22Rv1 (cell line): ENCODE measurements at regions not wholly inside any gene's neighbourhood (a gene's known extent, or its start where the extent isn't known, plus 50 kb on each side); places are given as distances from the start of the nearest gene placed in this dataset.

ENCODE experiments used
- ZFX ChIP-seq: fragments of 450-650 bp; IDR thresholded peaks from 2 replicates; pipeline ENCODE4 v1.6.1; 2017; ENCODE audit warnings: antibody characterized with exemption, borderline replicate concordance
- TF ChIP-seq, protein P1 (sequence below): fragments of 450-650 bp; IDR thresholded peaks from 2 replicates; pipeline ENCODE4 v1.5.1; 2017; ENCODE audit warnings: mild to moderate bottlenecking

DNA sequence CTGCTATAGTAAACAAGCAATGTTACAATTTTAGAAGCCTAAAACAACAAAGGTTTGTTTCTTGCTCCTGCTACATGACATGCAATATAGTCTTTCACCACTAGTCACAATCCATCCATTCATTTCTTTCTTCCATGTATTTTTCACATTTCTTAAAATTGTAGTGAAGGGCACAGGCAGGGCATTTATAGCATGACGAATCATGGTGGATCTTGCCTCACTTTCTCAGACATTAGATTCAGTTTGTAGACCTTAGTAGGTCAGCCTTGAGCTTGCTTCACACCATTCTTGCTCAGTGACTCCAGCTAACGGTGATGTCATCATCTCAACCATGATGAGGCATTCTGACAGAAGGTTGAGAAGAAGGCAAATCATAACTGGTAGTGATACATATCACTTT lies 546.8 kb downstream of the TBL1XR1 start:
- TF ChIP-seq, protein P1, sequence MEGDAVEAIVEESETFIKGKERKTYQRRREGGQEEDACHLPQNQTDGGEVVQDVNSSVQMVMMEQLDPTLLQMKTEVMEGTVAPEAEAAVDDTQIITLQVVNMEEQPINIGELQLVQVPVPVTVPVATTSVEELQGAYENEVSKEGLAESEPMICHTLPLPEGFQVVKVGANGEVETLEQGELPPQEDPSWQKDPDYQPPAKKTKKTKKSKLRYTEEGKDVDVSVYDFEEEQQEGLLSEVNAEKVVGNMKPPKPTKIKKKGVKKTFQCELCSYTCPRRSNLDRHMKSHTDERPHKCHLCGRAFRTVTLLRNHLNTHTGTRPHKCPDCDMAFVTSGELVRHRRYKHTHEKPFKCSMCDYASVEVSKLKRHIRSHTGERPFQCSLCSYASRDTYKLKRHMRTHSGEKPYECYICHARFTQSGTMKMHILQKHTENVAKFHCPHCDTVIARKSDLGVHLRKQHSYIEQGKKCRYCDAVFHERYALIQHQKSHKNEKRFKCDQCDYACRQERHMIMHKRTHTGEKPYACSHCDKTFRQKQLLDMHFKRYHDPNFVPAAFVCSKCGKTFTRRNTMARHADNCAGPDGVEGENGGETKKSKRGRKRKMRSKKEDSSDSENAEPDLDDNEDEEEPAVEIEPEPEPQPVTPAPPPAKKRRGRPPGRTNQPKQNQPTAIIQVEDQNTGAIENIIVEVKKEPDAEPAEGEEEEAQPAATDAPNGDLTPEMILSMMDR, result no peak
- no peak for TF ChIP-seq ZFX
